Stimulated activated CD4-positive, alpha-beta T cell treated with anti-CD3 and anti-CD28 coated beads, Interleukin-12 subunit alpha, Interleukin-12 subunit beta, amount 100 ng/mL, for 4 hours (primary cell): ENCODE measurements at regions not wholly inside any gene's neighbourhood (a gene's known extent, or its start where the extent isn't known, plus 50 kb on each side); places are given as distances from the start of the nearest gene placed in this dataset.
"Not testable (repeated sequence)": the region's sequence is repeated elsewhere in the genome, so short reads cannot be mapped to it uniquely, and the experiment has no call there.

Experiments
- DNase-seq: peaks from one replicate; pipeline ENCODE4 v3.0.0-alpha.2; 2020

- DNase-seq: no peak
Observed at GRCh38 chr11:129503646-129504045, 128.0 kb downstream of the BARX2 start.

DNA sequence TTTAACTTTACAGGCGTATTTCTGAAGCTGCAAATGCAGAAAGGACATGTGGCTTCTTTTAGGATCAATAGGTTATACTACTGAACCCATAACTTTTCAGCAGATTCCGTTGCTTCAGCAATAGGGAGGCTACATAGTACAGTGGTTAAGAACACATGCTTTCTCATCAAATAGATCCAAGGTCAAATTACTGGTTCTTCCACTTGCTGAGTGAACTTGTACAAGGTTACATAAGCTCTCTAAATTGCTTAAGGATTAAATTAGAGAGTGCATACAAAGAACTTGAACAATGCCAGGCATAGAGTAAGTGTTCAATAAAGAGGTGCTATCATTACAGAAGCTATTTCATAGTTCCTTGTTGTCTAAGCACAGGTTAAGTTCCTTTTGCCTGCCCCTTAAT is 129.6 kb downstream of the BARX2 start:
- no peak for DNase-seq

DNA sequence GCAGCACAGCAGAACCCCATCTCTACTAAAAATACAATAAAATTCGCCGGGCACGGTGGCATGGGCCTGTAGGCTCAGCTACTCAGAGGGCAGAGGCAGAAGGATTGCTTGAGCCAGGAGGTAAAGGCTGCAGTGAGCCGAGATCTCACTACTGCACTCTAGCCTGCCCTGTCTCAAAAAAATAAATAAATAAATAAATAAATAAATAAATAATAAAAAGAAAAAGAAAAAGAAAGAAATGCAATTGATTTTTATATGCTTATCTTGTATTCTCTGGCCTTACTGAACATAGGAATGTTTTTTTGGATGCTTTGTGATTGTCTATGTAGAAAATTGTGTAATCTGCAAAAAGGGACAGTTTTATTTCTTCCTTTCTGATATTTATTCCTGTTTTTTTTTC is 132.5 kb downstream of the BARX2 start:
- no peak for DNase-seq

DNA sequence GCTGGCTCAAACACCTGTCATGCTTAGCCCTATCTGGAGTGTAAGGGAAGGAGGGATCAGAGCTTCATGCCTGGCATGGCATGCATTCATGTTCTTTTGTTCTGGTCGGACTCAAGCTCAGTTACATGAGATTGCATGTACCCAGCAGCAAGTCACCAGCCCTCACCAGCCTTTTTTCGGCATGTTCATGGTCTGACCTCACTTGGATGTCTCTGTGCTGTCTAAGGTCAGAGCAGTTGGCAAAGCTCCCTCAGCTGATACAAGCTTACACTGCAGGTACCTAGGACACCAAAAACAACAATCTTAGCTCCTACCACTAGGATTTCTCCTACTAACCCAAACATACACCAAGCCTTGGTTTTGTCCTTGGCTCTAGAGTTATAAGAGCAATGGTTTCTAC is 152.6 kb downstream of the BARX2 start:
- no peak for DNase-seq

GRCh38 chr11:129530154-129530895 is 154.7 kb downstream of the BARX2 start:
- DNase-seq: no peak

- DNase-seq: no peak
Observed at GRCh38 chr11:129533395-129533794, 157.7 kb downstream of the BARX2 start.

DNA sequence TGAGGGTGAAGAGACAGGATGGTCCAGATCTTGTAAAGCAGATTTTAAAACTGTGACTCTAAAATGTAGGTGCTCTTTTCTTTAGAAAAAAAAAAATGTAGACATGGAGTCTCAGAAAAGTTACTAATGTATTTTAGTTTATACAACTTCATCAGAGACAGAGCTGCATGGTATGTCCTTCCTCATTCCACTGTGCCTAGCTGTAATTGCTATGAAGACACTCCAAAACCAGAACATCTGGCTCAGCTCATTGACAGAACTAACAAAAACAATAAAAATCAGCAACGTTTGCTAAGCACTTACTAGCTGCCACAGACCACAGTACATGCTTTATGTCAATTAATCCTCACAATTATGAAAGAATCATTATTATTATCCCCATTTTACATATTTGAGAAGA is 160.7 kb downstream of the BARX2 start:
- no peak for DNase-seq

DNA sequence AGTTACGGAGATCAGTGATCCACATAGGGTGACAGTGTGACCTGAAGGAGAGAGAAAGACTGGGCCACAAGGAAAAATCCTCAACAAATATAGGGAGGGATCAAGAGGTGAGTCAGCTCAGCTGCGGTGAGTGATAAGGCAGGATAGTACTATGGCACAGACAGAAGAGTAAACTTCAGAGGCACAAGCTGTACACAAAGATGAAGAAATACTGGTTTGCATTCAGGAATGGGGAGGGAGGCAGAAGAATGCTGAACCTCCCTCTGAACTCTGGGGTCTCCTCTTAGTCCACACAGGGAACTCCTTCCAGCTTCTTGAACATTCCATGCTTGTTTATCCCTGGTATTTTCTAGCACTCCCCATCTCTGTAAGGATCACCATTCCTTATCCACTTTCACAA is 162.7 kb downstream of the BARX2 start:
- no peak for DNase-seq

GRCh38 chr11:129543515-129544290 is 168.1 kb downstream of the BARX2 start:
- DNase-seq: no peak

DNA sequence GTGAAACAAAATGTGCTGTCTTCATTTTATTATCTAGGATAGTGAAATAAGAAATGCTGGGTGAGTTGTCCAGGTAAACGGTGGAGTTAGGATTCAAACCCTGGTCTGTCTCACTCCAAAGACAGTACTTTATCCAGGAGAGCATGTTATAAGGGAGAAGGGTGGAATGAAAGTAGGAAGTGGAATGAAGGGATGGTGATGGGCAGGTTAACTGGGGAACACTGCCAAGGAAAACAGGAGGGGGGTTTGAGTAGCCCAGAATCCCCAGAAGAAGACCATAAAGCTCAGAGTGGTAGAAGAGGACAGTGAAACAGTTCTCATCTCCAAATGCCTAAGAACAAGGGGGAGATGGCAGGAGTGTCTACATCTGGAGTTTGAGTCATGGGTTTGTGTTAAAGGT is 169.0 kb downstream of the BARX2 start:
- no peak for DNase-seq

DNA sequence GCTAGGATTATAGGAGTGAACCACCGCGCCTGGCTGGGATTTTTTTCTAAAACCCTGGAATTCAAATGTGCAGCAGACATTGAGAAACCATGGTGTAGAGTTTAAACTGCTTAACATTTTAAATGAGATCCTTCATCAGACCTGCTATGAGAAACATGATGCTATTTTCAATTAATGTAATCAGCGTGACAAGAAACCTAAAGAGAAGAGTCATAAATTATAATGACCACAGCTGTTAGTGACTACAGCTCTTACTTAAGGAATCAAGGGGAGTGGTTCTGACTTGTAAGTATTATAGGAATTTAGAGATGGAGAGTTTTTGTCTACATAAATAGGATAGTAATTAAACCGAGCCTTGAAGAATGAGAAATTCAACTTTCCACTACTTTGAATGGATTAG is 170.6 kb downstream of the BARX2 start:
- DNase-seq: no peak

DNA sequence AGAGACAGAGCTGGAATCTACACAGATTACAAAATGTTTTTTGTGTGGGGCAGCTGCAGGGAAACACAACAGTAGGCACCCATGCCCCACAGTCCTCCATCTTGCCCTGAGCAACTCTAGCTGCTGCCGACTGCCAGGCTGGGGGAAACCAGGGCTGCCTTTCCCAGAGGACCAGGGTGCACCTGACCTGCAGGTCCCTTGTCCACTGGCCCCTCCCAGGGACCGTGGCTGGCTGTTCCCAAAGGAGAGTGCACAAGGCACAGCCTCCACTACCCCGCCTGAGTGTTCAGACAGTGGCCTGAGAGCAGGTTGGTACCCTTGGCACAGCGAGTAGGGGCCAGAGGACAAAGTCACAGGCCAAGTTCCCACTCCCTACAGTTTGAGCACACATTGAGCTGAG is 181.8 kb downstream of the BARX2 start:
- DNase-seq: no peak

- DNase-seq: no peak
Observed at GRCh38 chr11:129569007-129569406, 193.4 kb downstream of the BARX2 start.

GRCh38 chr11:129572667-129573066 is 197.0 kb downstream of the BARX2 start:
- DNase-seq: not testable (repeated sequence)

DNA sequence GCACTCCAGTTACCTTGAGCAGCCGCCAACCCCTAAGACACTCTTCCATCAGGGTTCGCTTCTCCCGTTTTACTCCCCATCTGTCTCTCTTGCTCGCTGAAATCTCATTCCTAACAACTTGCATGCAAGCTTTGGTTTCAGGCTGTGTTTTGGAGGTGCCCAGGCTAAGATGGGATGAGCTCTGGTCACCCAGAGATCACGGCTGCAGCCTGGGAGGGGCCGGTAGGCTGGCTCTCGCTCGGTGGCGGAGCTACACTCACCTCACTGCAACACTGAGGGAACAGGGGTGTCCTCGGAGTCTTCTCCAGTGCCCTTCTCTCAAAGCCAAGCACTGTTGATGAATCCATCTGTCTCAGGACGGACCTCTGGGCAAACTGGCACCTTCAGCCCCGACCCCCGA is 197.5 kb downstream of the BARX2 start:
- no peak for DNase-seq

- no peak for DNase-seq
Observed at GRCh38 chr11:129574431-129574830, 198.8 kb downstream of the BARX2 start.

DNA sequence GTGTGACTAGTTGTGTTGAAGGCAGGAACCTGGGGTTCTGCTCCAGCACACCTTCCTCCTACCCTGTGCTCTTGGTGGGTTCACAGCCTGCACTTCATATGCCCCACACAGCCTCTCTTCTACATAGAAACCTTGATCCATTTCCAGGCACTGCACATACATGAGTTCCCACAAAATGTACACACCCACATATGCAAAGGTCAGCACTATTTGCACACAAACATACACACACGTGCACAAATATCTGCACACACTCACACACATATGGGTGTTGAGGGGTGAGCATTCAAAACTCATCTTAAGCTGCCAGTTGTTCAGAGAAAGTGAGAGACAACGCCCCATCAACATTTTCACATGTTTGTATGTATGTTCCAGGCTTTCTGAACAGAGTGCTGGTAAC is 201.0 kb downstream of the BARX2 start:
- DNase-seq: no peak

- no peak for DNase-seq
Observed at GRCh38 chr11:129578006-129578405, 202.4 kb downstream of the BARX2 start.

GRCh38 chr11:129580278-129580677 is 204.6 kb downstream of the BARX2 start:
- no peak for DNase-seq

DNA sequence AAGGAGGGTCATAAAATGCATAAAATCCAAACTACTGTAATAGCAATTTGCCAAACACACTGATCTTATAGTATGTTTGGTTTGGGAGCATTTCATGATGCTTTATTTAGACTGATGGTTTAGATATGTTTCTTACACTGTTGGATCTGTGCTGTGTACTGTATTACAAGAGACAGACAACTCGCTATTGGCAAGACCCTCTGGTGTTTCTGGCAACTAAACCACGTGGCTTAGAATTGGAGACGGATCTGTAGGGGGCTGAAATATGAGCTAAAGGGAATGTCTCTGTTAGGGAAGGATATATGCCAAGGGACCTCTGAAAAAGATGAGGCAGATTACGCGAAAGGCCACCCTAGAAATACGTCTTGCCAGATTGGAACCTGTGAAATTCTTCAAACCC is 208.7 kb downstream of the BARX2 start:
- DNase-seq: no peak

GRCh38 chr11:129589190-129589860 is 213.7 kb downstream of the BARX2 start:
- DNase-seq: no peak

GRCh38 chr11:129590030-129590752 is 214.5 kb downstream of the BARX2 start:
- DNase-seq: no peak

GRCh38 chr11:129590753-129591475 is 215.3 kb downstream of the BARX2 start:
- DNase-seq: no peak
